Adrenal gland (tissue), 5 donors: ENCODE measurements at regions not wholly inside any gene's neighbourhood (a gene's known extent, or its start where the extent isn't known, plus 50 kb on each side); places are given as distances from the start of the nearest gene placed in this dataset.

Experiments used
- CTCF ChIP-seq, 6 experiments: fragments of 450-650 bp in 4 of 6; fragments of 200-600 bp in 2 of 6; sonication (generic) in 1 of 6; IDR thresholded peaks; 1 replicate in 5 of 6; 2 replicates in 1 of 6; pipeline versions ENCODE4 v1.5.1 to v1.8.0; 2016 to 2021; ENCODE audit warnings: antibody characterized with exemption in 6 of 6, mild to moderate bottlenecking in 2 of 6, moderate library complexity in 1 of 6
- POLR2A ChIP-seq, 2 donors: fragments of 450-650 bp; IDR thresholded peaks; one replicate each; pipeline ENCODE4 v1.6.1; 2017; ENCODE audit warnings: antibody characterized with exemption in 2 of 2, mild to moderate bottlenecking in 2 of 2, moderate library complexity in 1 of 2
- donor health status: DM: no; HTN: no; CAD: no.

DNA sequence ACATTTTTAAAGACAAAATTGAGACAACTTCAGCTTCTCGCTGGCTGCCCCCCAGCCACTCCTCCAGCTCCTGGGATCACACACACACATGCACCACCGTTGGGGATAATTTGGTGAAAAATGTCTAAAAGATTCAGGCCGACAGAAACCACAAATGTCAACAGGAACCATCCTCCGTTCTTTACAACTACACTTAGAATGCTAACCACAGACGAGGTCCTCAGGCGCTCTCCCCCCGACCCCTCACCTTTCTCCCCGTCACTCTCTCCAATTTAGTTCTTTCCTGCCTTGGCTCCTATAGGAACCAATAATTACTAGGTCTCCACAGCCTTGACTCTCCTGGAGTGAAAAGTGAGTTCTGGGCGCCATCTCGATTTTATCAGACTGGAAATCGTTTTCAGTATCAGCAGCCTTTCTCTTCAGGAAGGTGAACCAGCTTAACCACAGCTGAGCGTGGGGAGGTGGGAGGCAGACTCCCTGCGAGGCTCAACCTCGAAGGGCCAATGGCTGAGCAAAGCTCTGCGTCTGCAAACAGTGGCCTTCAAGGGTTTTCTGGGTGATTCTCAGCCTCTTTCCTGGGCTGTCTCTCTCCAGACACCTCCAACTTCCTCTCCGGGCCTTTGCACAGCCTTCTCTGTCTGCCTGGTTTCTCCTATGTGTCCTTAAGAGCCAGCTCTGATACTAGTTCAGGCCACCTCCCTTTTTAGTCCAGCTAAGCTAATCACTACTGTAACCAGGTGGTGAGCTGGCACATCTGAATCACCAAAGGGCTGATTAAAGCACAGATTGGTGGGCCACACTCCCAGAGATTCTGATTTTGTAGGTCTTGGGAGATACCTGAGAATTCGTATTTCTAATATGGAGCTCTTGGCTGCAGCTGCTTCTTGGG lies 115.7 kb upstream of the COPS8 start:
- TF ChIP-seq CTCF (IDR thresholded peaks at IDR 0.05), result no peak
- TF ChIP-seq POLR2A (IDR thresholded peaks at IDR 0.05), result no peak
